Fibroblast of skin of back (primary cell): ENCODE measurements at regions not wholly inside any gene's neighbourhood (a gene's known extent, or its start where the extent isn't known, plus 50 kb on each side); places are given as distances from the start of the nearest gene placed in this dataset.
"Not testable (repeated sequence)": the region's sequence is repeated elsewhere in the genome, so short reads cannot be mapped to it uniquely, and the experiment has no call there.

Experiments
- DNase-seq: peaks from one replicate; pipeline ENCODE4 v3.0.0-alpha.2; 2013

DNA sequence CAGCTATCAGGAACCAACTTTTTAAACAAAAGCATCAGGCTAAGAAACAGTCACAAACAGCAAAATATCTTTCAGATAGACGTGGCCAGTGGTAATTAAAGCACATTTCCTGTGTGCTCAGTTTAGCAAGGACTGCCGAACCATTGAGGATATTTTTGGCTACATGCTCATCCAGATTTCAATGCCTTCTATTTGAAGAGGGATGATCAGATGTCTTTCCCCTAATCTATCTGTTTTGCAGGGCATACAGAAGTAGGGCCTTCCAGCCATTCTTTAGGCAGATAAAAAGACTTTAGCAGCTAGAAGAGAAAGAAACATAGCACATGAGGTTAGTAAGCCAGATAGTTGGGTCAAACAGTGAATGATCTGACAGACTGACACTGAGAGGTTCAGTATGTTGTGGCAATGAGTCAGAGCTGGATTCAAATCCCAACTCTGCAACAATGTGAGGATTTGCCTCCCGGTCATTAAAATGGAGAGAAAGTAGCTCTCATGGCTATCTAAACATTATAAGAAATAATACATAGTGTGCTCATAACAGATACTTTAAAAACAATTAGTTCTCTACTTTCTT lies 100.0 kb upstream of the PRKG2 start:
- DNase-seq: peak; percentile 49

- peak; percentile 57 for DNase-seq
Measured at GRCh38 chr4:81314196-81314896, 99.3 kb upstream of the PRKG2 start.

GRCh38 chr4:81307991-81308390 lies 93.0 kb upstream of the PRKG2 start:
- DNase-seq: no peak

- no peak for DNase-seq
Measured at GRCh38 chr4:81304871-81305270, 89.8 kb upstream of the PRKG2 start.

- not testable (repeated sequence) for DNase-seq
Measured at GRCh38 chr4:81300352-81300751, 85.3 kb upstream of the PRKG2 start.

DNA sequence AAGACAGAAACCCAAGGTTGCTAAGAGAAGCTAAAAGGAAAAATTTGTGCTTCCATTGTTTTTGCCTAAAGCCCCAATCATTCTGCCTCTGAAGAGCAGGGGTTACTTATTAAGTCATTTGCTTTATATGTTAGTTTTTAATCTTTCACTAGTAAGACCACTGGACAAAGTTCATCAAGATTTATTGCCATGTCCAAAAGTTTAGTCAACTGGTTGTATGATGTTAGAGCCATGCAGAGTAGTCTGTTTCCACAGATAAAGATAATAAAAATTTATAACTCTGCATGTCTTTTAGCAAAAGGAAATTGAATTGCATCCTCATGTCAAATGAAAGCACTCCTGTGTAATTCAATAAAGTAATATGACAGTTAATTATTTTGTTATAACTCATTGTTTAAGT lies 75.8 kb upstream of the PRKG2 start:
- no peak for DNase-seq

DNA sequence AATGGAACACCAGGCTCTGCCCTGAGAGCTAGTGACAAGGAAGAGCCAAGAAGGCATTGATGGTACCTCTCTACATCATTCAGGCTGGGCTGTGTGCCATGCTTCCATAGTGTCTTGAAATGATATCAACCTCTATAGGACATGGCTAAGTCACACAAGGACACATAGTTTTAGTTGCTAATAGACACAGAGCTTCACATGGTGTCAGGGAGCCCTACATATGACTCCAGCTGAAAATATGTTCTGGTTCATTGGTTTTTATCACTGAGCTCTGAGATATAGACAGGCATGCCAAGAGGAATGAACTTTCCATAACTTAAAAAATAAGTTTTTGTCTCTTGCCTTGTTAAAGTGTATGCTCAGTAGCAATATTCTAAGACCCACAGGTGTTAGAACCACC lies 72.1 kb upstream of the PRKG2 start:
- DNase-seq: no peak

- no peak for DNase-seq
Measured at GRCh38 chr4:81282131-81282530, 67.1 kb upstream of the PRKG2 start.

DNA sequence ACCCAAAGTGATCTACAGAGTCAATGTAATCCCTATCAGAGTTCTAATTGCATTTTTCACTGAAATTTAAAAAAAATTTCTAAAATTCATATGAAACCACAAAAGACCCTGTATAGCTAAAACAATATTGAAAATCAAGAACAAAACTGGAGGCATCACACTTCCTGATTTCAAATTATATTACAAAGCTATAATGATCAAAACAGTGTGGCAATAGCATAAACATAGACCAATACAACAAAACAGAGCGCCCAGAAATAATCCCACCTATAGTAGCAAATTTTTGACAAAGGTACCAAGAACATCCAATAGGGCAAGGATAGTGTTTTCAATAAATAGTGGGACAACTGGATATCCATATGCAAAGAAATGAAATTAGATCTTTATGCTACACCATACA lies 59.4 kb upstream of the PRKG2 start:
- DNase-seq: no peak

DNA sequence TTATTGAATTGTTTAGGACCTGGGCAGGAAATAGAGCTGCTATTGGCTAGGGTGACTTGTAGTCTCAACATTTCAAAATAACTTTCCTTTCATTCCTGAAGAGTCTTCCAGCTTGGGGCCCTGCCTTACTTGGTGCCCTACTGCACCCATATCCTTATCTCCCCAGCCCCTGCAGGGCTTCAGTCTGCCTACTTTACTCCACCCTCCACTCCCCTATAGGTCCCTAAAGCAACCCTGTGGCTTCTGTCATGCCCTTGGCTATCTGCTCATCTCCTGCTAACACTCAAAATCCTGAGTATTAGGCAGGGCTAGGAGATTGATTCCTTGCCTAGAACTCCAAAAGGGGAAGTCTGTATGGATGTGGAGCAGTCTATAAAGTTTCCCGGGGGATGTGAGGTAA lies 57.6 kb upstream of the PRKG2 start:
- DNase-seq: no peak
